Chondrocyte (in vitro differentiated cells): ENCODE measurements at regions not wholly inside any gene's neighbourhood (a gene's known extent, or its start where the extent isn't known, plus 50 kb on each side); places are given as distances from the start of the nearest gene placed in this dataset.

Experiments
- DNase-seq: peaks from one replicate; pipeline ENCODE4 v3.0.0; 2021; ENCODE audit warnings: mixed read lengths, low spot score
- H3K27ac Mint-ChIP-seq: one replicate; pipeline ENCODE4 v1.8.0; 2021; ENCODE audit warnings: mild to moderate bottlenecking, moderate library complexity, mixed read lengths; ENCODE audit not compliant: unreplicated experiment
- H3K27me3 Mint-ChIP-seq: 2 replicates; pipeline ENCODE4 v1.8.0; 2021; ENCODE audit warnings: low read depth, mixed read lengths
- H3K36me3 Mint-ChIP-seq: 2 replicates; pipeline ENCODE4 v1.8.0; 2021; ENCODE audit warnings: low read depth, mixed read lengths
- H3K4me1 Mint-ChIP-seq: 2 replicates; pipeline ENCODE4 v1.8.0; 2021; ENCODE audit warnings: low read depth, mild to moderate bottlenecking, mixed read lengths
- H3K4me3 Mint-ChIP-seq: one replicate; pipeline ENCODE4 v1.8.0; 2021; ENCODE audit warnings: mild to moderate bottlenecking, moderate library complexity, mixed read lengths; ENCODE audit not compliant: unreplicated experiment
- H3K9me3 Mint-ChIP-seq: 2 replicates; pipeline ENCODE4 v1.8.0; 2021; ENCODE audit warnings: low read depth, mixed read lengths
- TF ChIP-seq, protein P1 (sequence below): fragments of 200-600 bp; sonication (generic); IDR thresholded peaks from 2 replicates; pipeline ENCODE4 v1.5.0; 2021; ENCODE audit warnings: antibody characterized with exemption, mild to moderate bottlenecking, moderate library complexity

DNA sequence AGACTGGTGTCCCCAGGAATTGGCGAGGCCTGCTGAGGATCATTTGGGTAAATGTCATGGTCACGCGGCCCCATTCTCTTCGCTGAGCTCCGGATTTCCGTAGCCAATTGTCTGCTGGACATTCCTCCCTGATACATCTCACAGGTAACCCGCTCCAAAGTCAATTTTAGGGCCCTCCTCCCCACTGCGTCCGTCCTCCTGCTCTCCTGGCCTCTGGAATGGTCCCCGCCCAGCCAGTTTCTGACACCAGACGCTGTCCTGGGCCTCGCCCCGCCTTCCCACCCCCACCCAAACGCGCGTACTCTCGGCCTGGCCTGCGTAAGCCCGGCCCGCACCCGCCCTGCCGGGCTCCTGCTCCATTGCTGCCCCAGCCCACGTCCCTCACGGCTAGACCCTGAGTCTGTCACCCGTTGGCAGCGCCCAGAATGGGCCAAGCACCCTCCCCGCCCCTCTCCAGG, 202.0 kb downstream of the AUH start:
- peaks cover 27% of the 10 kb centered on the region for H3K4me1 Mint-ChIP-seq

DNA sequence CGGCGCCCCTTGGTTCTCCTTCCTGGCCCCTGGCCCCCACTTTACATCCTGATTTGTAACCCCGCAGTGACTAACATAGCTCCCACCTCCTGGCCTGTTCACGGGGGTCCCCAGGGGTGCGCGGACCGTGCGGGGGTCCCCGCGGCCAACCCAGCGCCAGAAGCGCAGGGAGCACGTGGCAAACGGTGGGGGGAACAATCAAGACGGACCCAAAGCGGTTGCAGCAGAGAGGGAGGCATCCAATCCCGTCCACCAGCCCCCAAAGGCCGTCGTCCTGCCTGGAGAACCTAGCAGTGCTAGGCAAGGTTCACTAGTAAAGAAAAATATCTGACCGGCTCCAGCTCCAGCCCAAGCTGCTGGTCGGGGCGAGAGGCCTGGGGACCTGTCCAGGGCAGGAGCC, 201.5 kb downstream of the AUH start:
- TF ChIP-seq, protein P1, sequence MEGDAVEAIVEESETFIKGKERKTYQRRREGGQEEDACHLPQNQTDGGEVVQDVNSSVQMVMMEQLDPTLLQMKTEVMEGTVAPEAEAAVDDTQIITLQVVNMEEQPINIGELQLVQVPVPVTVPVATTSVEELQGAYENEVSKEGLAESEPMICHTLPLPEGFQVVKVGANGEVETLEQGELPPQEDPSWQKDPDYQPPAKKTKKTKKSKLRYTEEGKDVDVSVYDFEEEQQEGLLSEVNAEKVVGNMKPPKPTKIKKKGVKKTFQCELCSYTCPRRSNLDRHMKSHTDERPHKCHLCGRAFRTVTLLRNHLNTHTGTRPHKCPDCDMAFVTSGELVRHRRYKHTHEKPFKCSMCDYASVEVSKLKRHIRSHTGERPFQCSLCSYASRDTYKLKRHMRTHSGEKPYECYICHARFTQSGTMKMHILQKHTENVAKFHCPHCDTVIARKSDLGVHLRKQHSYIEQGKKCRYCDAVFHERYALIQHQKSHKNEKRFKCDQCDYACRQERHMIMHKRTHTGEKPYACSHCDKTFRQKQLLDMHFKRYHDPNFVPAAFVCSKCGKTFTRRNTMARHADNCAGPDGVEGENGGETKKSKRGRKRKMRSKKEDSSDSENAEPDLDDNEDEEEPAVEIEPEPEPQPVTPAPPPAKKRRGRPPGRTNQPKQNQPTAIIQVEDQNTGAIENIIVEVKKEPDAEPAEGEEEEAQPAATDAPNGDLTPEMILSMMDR, result no peak
- Mint-ChIP-seq H3K36me3 (no peaks in the 10 kb centered on the region), H3K9me3 (no peaks in the 10 kb centered on the region), H3K27ac (no peak overlapping the region), H3K4me1 (peaks cover 32% of the 10 kb centered on the region), H3K4me3 (no peak overlapping the region), H3K27me3 (no peaks in the 10 kb centered on the region)
- DNase-seq, result no peak

More for the DNA sequence above, 202.0 kb downstream of the AUH start:
- Mint-ChIP-seq H3K4me3 (no peak overlapping the region), H3K9me3 (no peaks in the 10 kb centered on the region), H3K36me3 (no peaks in the 10 kb centered on the region), H3K27me3 (no peaks in the 10 kb centered on the region), H3K27ac (no peak overlapping the region)
- no peak for DNase-seq
- TF ChIP-seq, protein P1, result no peak

DNA sequence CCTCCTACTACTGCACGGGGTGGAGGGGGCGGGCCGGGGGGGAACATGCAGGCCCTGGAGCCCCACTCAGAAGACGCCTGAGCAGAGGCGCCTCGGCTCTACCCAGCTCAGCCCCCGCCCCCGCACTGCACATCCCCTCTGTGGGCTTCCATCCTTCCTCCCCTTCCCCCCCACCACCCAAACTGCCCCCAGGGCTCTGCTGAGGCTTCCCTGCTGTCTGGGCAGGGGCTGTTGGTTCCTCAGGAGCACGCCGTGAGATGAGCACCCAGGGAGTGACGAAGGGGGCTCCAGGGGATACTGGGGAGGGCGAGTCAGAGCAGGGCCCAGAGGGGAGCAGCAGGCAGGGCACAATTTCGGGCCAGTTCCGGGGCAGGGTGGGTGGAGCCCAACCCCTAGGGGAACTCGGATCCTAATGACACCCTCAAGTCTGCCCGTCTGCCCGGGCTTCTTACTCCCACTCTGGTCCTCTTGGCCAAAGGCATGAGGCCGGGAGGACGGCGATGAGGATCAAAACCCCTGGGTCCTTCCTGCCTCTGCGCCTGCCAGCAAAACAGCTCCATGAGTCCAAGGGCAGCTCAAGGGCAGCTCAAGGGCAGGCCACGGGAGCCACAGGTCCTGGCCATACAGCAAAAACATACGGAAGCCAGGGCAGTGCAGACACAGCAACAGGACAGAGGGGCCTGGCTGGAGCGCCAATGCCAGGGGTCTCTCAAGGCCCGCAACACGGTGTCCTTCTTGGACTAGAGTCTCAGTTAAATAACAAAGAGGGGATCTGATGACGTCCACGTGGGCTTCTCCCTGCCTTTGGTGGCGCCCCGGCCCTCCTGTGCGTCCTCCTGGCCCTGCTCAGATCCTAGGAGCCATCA, 200.9 kb downstream of the AUH start:
- Mint-ChIP-seq H3K9me3 (no peaks in the 10 kb centered on the region), H3K4me1 (peaks cover 37% of the 10 kb centered on the region), H3K27ac (no peak overlapping the region), H3K4me3 (no peak overlapping the region), H3K36me3 (no peaks in the 10 kb centered on the region), H3K27me3 (no peaks in the 10 kb centered on the region)
- DNase-seq, result no peak
- TF ChIP-seq, protein P1, result no peak

DNA sequence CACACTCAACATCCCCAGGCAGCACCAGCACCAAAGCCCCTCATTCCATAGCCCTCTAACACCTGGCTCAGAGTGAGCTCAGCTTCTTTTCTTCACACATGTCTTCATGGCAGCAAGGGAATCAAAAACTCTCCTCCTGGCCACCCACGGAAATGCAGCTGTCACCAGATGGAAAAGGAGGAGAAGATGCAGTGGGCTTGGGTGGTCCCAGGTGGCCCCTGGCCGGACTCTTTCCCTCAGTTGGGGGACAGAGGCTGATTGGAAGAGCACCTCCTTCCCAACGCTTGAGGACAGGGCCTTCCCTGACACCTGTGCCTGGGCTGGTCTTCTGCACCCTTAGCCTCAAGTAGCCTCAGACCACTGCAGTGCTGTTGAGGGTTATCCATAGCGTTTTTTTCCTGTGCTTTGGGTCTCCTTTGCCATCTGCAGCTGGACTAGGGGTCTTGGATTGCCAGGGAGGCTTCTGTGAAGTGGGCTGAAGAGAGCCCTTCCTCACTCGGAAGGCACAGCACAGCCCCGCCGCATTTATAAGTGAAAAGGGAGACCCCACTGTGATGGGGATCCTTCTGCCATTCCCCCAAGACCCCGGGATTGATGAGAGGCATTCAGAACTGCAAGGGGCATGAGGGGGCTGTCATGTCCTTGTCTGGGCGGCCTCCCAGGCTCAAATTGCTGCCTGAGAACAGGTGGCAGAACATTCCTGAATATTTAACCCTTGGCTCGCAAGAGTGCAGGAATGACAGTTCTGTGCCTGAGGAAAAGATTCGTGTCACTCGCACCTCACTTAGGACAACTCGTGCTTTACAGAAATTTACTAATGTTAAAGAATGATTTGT, 200.0 kb downstream of the AUH start:
- Mint-ChIP-seq H3K36me3 (no peaks in the 10 kb centered on the region), H3K27ac (no peak overlapping the region)

DNA sequence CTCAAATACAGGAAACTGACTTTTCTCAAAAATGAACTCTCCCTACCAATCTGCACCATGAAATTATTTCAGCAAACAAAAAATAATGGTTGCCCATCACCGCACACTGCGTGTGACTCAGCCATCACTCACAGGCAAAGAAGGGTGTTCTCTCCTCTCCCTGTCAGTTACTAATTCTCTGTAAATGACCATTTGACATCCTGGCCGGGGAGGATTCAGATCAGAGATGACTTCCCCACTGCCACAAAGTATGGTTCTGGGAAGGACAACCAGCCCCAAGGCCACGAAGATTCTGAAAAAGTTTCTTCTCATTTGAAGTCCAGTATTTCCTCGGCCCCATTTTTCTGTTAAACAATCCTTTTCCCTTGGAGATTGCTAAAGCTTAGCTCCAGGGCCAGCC, 199.4 kb downstream of the AUH start:
- H3K4me1 Mint-ChIP-seq, result peaks cover 50% of the 10 kb centered on the region
- no peaks in the 10 kb centered on the region for H3K36me3 Mint-ChIP-seq
- TF ChIP-seq, protein P1, result no peak
- no peak overlapping the region for H3K4me3 Mint-ChIP-seq
- H3K27ac Mint-ChIP-seq, result peak overlapping the region; percentile 85
- H3K27me3 Mint-ChIP-seq, result no peaks in the 10 kb centered on the region
- no peaks in the 10 kb centered on the region for H3K9me3 Mint-ChIP-seq
- DNase-seq, result no peak

More for the DNA sequence above, 200.0 kb downstream of the AUH start:
- TF ChIP-seq, protein P1, result no peak
- H3K27me3 Mint-ChIP-seq, result no peaks in the 10 kb centered on the region
- peaks cover 44% of the 10 kb centered on the region for H3K4me1 Mint-ChIP-seq
- no peak for DNase-seq
- H3K9me3 Mint-ChIP-seq, result no peaks in the 10 kb centered on the region
- no peak overlapping the region for H3K4me3 Mint-ChIP-seq
